GM06990 (cell line): ENCODE measurements at regions not wholly inside any gene's neighbourhood (a gene's known extent, or its start where the extent isn't known, plus 50 kb on each side); places are given as distances from the start of the nearest gene placed in this dataset.

Experiments
- DNase-seq: peaks from one replicate; pipeline ENCODE4 v3.0.0-alpha.2; 2011; ENCODE audit not compliant: insufficient read length; ENCODE audit errors: extremely low read depth
- H3K27me3 ChIP-seq: replicated peaks from 2 replicates; pipeline ENCODE4 v1.6.0; 2011; ENCODE audit warnings: low read length; ENCODE audit not compliant: control insufficient read depth, insufficient read depth
- H3K36me3 ChIP-seq: 2 replicates; pipeline ENCODE4 v1.5.1; 2011; ENCODE audit warnings: low read length; ENCODE audit not compliant: control insufficient read depth, insufficient read depth
- H3K4me3 ChIP-seq: replicated peaks from 2 replicates; pipeline ENCODE4 v1.5.1; 2011; ENCODE audit warnings: low read depth, mild to moderate bottlenecking, control low read depth, low read length
- CTCF ChIP-seq: IDR thresholded peaks from 2 replicates; pipeline ENCODE4 v1.5.1; 2011; ENCODE audit warnings: low read length, control low read depth, mild to moderate bottlenecking, inconsistent platforms; ENCODE audit not compliant: insufficient read depth, poor library complexity, severe bottlenecking

- Histone ChIP-seq H3K36me3 (no peaks in the 10 kb centered on the region), H3K27me3 (no peaks in the 10 kb centered on the region), H3K4me3 (no peak overlapping the region)
- no peak for TF ChIP-seq CTCF
- DNase-seq: no peak
Measured at GRCh38 chr10:111974325-111974724, 209.2 kb downstream of the GPAM start.

GRCh38 chr10:111976557-111976956 lies 207.0 kb downstream of the GPAM start:
- H3K27me3 ChIP-seq: no peaks in the 10 kb centered on the region
- no peak overlapping the region for H3K4me3 ChIP-seq
- no peaks in the 10 kb centered on the region for H3K36me3 ChIP-seq
- no peak for TF ChIP-seq CTCF
- no peak for DNase-seq

GRCh38 chr10:111984057-111984456 lies 199.5 kb downstream of the GPAM start:
- Histone ChIP-seq H3K36me3 (no peaks in the 10 kb centered on the region), H3K4me3 (no peak overlapping the region), H3K27me3 (no peaks in the 10 kb centered on the region)
- TF ChIP-seq CTCF: no peak
- DNase-seq: no peak

GRCh38 chr10:111986079-111986478 lies 197.5 kb downstream of the GPAM start:
- DNase-seq: no peak
- H3K36me3 ChIP-seq: no peaks in the 10 kb centered on the region
- no peak overlapping the region for H3K4me3 ChIP-seq
- no peak for TF ChIP-seq CTCF
- no peaks in the 10 kb centered on the region for H3K27me3 ChIP-seq

- Histone ChIP-seq H3K27me3 (no peaks in the 10 kb centered on the region), H3K4me3 (no peak overlapping the region), H3K36me3 (no peaks in the 10 kb centered on the region)
- DNase-seq: no peak
- no peak for TF ChIP-seq CTCF
Measured at GRCh38 chr10:111988646-111989045, 194.9 kb downstream of the GPAM start.
